GM18868 (cell line): ENCODE measurements at regions not wholly inside any gene's neighbourhood (a gene's known extent, or its start where the extent isn't known, plus 50 kb on each side); places are given as distances from the start of the nearest gene placed in this dataset.
"Not testable (repeated sequence)": the region's sequence is repeated elsewhere in the genome, so short reads cannot be mapped to it uniquely, and the experiment has no call there.

Experiments
- ATAC-seq: cut with Tn5 transposase; IDR thresholded peaks from one replicate; pipeline ENCODE4 v1.9.1; 2021; ENCODE audit warnings: mild to moderate bottlenecking, moderate library complexity; ENCODE audit not compliant: unreplicated experiment

GRCh38 chr12:83784298-83784890 is 1097.7 kb downstream of the TMTC2 start:
- ATAC-seq: no peak

- ATAC-seq: no peak
Observed at GRCh38 chr12:83779526-83779925, 1092.8 kb downstream of the TMTC2 start.

- ATAC-seq: no peak
Observed at GRCh38 chr12:83769151-83769550, 1082.4 kb downstream of the TMTC2 start.

GRCh38 chr12:83767723-83768122 is 1081.0 kb downstream of the TMTC2 start:
- no peak for ATAC-seq

- no peak for ATAC-seq
Observed at GRCh38 chr12:83763425-83763824, 1076.7 kb downstream of the TMTC2 start.

GRCh38 chr12:83759906-83760305 is 1073.2 kb downstream of the TMTC2 start:
- ATAC-seq: no peak

DNA sequence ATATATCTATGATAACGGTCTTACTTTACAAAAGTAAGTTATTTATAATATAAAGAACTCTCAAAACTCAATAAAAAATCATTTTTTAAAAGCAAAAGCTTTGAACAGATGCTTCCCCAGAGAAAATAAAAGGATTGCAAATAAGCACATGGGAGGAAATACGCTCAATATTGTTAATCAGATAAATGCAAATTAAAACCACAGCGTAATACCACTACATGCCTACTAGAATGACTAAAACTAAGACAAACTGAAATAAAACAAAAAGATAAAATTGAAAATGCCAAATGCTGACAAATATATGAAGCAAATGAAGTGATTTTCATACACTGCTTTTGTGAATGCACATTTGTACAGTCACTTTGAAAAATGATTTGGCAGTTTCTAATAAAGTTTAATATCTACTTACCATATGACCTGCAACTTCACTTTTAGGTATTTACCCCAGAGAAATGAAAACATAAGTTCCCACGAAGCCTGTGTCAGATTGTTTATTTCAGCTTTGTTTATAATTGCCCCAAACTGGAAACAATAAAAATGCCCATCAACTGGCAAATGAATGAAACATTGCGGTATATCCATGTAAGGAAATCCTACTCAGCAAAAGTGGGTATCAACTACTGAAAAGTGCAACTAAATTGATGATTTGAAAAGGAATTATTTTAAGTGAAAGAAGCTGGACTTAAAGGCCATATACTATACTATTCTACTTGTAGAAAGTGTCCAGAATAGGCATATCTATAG is 1072.4 kb downstream of the TMTC2 start:
- no peak for ATAC-seq

DNA sequence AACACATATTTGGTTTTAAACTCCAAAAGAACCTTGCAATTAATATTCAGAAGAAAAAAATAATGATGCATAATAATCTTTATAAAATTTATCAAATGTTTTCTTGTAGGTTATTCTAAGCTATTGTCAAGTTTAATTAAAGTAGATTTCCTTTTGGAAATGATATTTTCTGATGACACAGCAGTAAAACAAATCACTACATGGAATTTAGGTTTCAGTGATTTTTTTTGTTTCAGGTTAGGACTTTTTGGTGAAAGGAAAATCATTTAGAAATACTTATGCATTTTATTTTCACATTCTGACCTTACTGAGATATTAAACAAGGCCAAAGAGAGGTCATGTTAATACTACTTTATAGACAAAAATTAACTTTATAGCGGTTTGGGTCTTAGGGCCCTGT is 1067.2 kb downstream of the TMTC2 start:
- ATAC-seq: no peak

GRCh38 chr12:83753205-83753604 is 1066.5 kb downstream of the TMTC2 start:
- ATAC-seq: no peak

GRCh38 chr12:83739607-83740006 is 1052.9 kb downstream of the TMTC2 start:
- no peak for ATAC-seq

GRCh38 chr12:83710851-83711250 is 1024.1 kb downstream of the TMTC2 start:
- no peak for ATAC-seq

GRCh38 chr12:83709899-83710298 is 1023.2 kb downstream of the TMTC2 start:
- ATAC-seq: no peak

- ATAC-seq: no peak
Observed at GRCh38 chr12:83700838-83701237, 1014.1 kb downstream of the TMTC2 start.

- ATAC-seq: not testable (repeated sequence)
Observed at GRCh38 chr12:83696311-83696710, 1009.6 kb downstream of the TMTC2 start.

DNA sequence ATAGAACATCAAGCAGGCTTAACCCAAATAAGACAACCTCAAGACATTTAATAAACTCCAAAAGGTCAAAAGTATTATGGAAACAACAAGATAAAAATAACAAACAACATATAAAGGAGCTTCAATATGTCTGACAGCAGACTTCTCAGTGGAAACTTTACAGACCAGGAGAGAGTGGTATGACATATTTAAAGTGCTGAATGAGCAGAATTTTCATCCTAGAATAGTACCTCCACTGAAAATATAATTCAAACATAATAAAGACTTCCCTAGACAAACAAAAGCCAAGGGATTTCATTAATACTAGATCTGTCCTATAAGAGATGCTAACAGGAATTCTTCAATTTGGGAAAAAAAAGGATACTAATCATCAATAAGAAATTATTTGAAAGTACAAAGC is 1005.0 kb downstream of the TMTC2 start:
- ATAC-seq: no peak

- ATAC-seq: no peak
Observed at GRCh38 chr12:83690465-83690864, 1003.8 kb downstream of the TMTC2 start.

GRCh38 chr12:83689333-83689732 is 1002.6 kb downstream of the TMTC2 start:
- ATAC-seq: no peak

DNA sequence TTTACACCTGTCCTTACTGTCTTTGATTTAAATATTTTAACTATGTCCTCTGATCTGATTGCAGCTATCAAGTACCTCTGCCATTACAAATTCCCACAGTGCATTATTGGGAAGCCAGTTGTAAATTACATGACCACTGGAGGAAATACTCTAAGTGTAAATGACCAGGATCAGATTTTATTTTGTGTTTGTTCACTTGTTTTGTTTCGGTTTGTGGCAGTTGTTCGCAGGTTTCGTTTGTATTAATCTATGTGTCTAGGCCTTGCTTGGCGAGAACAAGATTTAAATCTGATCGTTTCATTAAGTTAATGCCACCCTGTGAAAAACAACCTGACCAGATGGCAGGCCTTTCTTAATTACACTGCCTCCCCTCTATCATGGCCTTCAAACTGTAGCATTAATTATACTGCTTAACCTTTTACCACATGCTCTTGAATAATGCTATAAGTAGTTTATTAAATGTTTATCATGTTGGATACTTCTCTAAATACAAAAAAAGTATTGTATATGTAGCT is 990.1 kb downstream of the TMTC2 start:
- ATAC-seq: no peak

DNA sequence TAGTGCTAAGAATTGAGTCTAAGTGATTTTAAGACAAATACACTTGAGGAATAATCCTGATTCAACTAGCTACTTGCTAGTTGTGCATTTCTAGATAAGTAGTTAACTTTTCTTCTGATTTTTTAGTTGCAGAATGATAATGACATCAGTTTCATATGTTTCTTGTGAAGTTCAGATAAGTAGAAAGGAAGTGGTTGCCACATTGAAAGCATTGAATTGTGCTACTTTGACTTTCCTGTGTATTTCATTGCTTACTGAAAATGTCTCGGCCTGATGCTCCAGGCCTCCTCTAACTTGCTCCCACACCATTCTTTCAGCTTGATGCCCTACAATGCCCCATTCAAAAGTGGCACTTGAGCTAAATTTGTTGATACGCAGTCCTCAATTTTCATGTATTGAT is 980.0 kb downstream of the TMTC2 start:
- ATAC-seq: no peak

GRCh38 chr12:83665634-83666218 is 979.0 kb downstream of the TMTC2 start:
- no peak for ATAC-seq

DNA sequence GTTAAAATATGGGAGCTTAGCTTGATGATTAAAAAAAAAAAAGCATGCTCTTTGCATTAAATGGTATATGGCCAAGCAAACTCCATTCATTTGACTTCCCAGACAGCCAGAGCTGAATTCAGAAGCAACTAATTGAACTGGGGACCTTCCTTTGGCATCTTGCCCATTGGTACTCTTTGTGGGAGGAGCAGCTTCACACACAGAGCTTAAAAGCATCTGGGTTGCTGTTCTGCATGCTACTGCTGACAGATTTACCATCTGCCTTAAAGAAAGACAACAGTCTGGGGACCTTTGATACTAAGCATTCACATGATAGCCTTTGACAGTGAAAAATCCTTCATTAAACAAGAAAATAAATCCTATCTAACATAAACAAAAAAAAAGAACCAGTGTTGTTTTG is 977.9 kb downstream of the TMTC2 start:
- no peak for ATAC-seq

DNA sequence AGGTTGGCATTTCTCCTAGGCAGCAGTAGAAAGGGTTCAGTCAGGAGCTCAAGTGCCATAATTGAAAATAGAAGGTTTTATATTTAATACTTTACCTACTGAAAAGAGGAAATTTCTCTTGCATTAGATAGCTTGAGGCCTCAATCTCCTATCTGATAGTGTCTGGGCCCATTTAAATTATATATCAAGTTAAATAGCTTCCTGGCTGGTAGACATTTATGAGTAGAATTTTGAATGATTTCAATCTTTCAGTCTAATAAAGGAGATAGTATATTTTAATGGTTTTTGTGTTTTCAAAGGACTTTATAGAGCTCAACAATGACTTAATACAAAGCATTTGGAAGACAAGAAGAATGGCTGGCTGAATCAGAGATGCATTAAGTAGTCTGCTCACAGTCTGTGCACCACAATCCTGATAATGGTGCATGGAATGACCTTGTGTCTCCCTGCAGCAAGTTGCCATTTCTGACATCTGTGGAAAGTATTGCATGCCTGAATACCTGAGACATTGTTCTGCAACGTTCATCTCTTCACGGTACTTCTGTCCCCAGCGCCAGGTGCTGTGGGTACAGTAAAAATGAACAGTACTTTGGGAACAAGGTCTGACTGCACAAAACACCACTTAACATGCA is 974.1 kb downstream of the TMTC2 start:
- no peak for ATAC-seq
